H1 (cell line): ENCODE measurements at regions not wholly inside any gene's neighbourhood (a gene's known extent, or its start where the extent isn't known, plus 50 kb on each side); places are given as distances from the start of the nearest gene placed in this dataset.
A peak's percentile ranks its signal among the peaks of the same experiment; 100 is the strongest.

Source experiments
- ATF3 ChIP-seq: IDR thresholded peaks from 2 replicates; pipeline ENCODE4 v1.6.1; 2011; ENCODE audit warnings: low read depth, mild to moderate bottlenecking, low read length; ENCODE audit not compliant: insufficient read depth
- CTCF ChIP-seq, 3 experiments: IDR thresholded peaks; 1 replicate in 2 of 3; 2 replicates in 1 of 3; pipeline versions ENCODE4 v1.5.1 to v1.6.1; 2011; ENCODE audit warnings: low read length in 3 of 3, mild to moderate bottlenecking in 3 of 3, inconsistent platforms in 2 of 3, low read depth in 1 of 3, moderate library complexity in 1 of 3; ENCODE audit not compliant: insufficient read depth in 1 of 3; ENCODE audit errors: control extremely low read depth in 1 of 3
- MAX ChIP-seq: IDR thresholded peaks from 2 replicates; pipeline ENCODE4 v1.6.1; 2012; ENCODE audit warnings: inconsistent platforms
- POLR2A ChIP-seq, 2 experiments: IDR thresholded peaks; 1 replicate in 1 of 2; 2 replicates in 1 of 2; pipeline ENCODE4 v1.6.1; 2011; ENCODE audit warnings: low read depth in 2 of 2, low read length in 2 of 2, mild to moderate bottlenecking in 2 of 2; ENCODE audit errors: control extremely low read depth in 1 of 2
- POLR2AphosphoS5 ChIP-seq: IDR thresholded peaks from 2 replicates; pipeline ENCODE4 v1.6.1; 2011; ENCODE audit warnings: low read depth, low read length

DNA sequence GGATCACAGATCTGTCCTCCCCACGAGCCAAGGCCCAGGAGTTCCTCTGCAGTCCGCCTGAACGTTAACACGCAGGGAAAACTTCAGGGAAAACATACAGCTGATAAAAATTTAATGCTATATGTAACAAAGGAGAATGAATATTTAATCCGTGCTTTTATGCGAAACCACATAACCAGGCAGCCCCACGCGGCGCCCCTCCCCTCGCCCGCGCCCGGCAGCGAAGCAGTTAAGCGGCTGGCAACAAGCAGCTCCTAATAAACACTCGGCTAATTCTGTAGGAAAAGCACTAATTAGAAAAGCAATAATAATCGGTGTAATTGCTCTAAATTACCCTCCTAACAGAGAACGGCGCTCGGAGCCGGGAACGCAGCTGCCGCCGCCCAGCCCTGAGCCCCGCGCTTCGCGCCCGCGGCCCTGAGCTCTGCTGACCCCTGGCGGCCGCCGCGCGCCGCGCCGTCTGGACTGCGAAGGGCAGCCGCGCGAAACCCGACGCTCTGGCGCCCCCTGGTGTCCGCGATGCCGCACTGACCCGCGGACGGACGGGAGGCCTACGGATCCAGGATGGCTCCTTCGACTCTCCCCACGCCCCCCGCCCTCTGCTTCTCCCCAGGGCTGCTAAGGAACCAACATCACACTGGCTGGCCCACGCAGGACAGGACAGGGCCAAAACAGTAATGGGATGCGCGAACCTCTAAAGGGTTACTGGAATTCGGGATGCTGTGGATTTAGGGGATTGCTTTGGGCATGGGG, 181.4 kb downstream of the SMAD2 start:
- TF ChIP-seq MAX = peak; percentile 21; the same call in 1 of the 2 replicates
- TF ChIP-seq POLR2A (IDR thresholded peaks at IDR 0.05; ENCODE audit: control extremely low read depth in 1 of 2, low read depth in 2 of 2, low read length in 2 of 2) = no peak
- 0 out of 2 replicates have a peak, but pooled peaks have one; percentile 17 for TF ChIP-seq ATF3
- peak; percentile 98 to 100 (median 99) for TF ChIP-seq CTCF (IDR thresholded peaks at IDR 0.05; ENCODE audit: control extremely low read depth in 1 of 3, insufficient read depth in 1 of 3, low read depth in 1 of 3, low read length in 3 of 3)
- TF ChIP-seq POLR2AphosphoS5 = no peak
